GM12878 (cell line): ENCODE measurements at regions not wholly inside any gene's neighbourhood (a gene's known extent, or its start where the extent isn't known, plus 50 kb on each side); places are given as distances from the start of the nearest gene placed in this dataset.
A peak's percentile ranks its signal among the peaks of the same experiment; 100 is the strongest.

Source experiments
- ATAC-seq: fragments of 200-7000 bp; cut with Tn5 transposase; 3 replicates; pipeline ENCODE4 v1.9.1; 2020; ENCODE audit warnings: mild to moderate bottlenecking, moderate library complexity
- BruUV-seq: library from RNA; stranded (reverse); fragments of 400-500 nt; replicated peaks from 2 replicates; lab custom pipeline; 2021; lab: Mats Ljungman, UMichigan
- CTCF ChIA-PET: fragments of 300-600 bp; sonication (Branson Sonifier 250); formaldehyde crosslinking; extraction: SDS; loops from one replicate; lab custom pipeline; 2021; ENCODE audit warnings: inconsistent platforms; lab: Yijun Ruan, JAX
- POLR2A ChIA-PET: fragments of 350-600 bp; formaldehyde crosslinking; extraction: SDS; loops from one replicate; lab custom pipeline; 2021; ENCODE audit warnings: inconsistent platforms; lab: Charles Lee
- RAD21 ChIA-PET: fragments of 300-600 bp; sonication (Branson Sonifier 250); formaldehyde crosslinking; loops from one replicate; lab custom pipeline; 2023; ENCODE audit warnings: antibody characterized with exemption; ENCODE audit not compliant: unreplicated experiment; lab: Charles Lee
- SMC1A ChIA-PET: fragments of 300-600 bp; sonication (Branson Sonifier 250); formaldehyde crosslinking; loops from one replicate; lab custom pipeline; 2023; ENCODE audit not compliant: unreplicated experiment, uncharacterized antibody; lab: Charles Lee
- DNase-seq: peaks from one replicate; pipeline ENCODE4 v3.0.0-alpha.2; 2011; ENCODE audit warnings: low read depth, low spot score
- FAIRE-seq: peaks from 3 replicates; lab custom pipeline; 2011; peaks lifted over from hg19 to GRCh38; lab: Jason Lieb, UNC
- H2AFZ ChIP-seq: 2 replicates; pipeline ENCODE4 v1.6.0; 2011; ENCODE audit warnings: low read depth, low read length, control low read depth; ENCODE audit not compliant: control insufficient read depth
- H3K27ac ChIP-seq: 2 replicates; pipeline ENCODE4 v1.5.1; 2011; ENCODE audit warnings: control low read depth; ENCODE audit not compliant: control insufficient read depth, insufficient read depth
- H3K27me3 ChIP-seq, 2 experiments: replicated peaks in 1 of 2; 2 replicates each; pipeline versions ENCODE4 v1.6.0 to v1.6.1; 2011; ENCODE audit warnings: low read length in 1 of 2; ENCODE audit not compliant: control insufficient read depth in 2 of 2, insufficient read depth in 2 of 2
- H3K36me3 ChIP-seq, 2 experiments: 2 replicates each; pipeline ENCODE4 v1.5.1; 2011; ENCODE audit warnings: low read length in 1 of 2; ENCODE audit not compliant: control insufficient read depth in 2 of 2, insufficient read depth in 2 of 2
- H3K4me1 ChIP-seq: 2 replicates; pipeline ENCODE4 v1.6.1; 2011; ENCODE audit warnings: mild to moderate bottlenecking, low read length, moderate library complexity, mixed read lengths; ENCODE audit not compliant: control insufficient read depth, insufficient read depth
- H3K4me2 ChIP-seq: 2 replicates; pipeline ENCODE4 v1.6.0; 2011; ENCODE audit warnings: control low read depth; ENCODE audit not compliant: control insufficient read depth, insufficient read depth
- H3K4me3 ChIP-seq: fragments of 200-600 bp; sonication (generic); 2 replicates; pipeline ENCODE4 v1.5.1; 2016
- H3K79me2 ChIP-seq: 2 replicates; pipeline ENCODE4 v1.6.0; 2011; ENCODE audit warnings: low read length; ENCODE audit not compliant: control insufficient read depth, insufficient read depth
- H3K9ac ChIP-seq: 2 replicates; pipeline ENCODE4 v1.8.0; 2011; ENCODE audit warnings: low read length, control low read depth, mixed read lengths; ENCODE audit not compliant: control insufficient read depth, insufficient read depth
- H3K9me3 ChIP-seq: replicated peaks from 3 replicates; pipeline ENCODE4 v1.5.1; 2011; ENCODE audit warnings: mild to moderate bottlenecking, low read length; ENCODE audit not compliant: control insufficient read depth, insufficient read depth
- H4K20me1 ChIP-seq: 2 replicates; pipeline ENCODE4 v1.6.0; 2011; ENCODE audit not compliant: control insufficient read depth, insufficient read depth
- ASH2L ChIP-seq: fragments of 300-600, 200-600 bp; sonication (generic); IDR thresholded peaks from 2 replicates; pipeline ENCODE4 v1.6.1; 2017; ENCODE audit warnings: low read depth, mild to moderate bottlenecking, borderline replicate concordance
- CBX3 ChIP-seq: fragments of 200-600 bp; sonication (generic); IDR thresholded peaks from 2 replicates; pipeline ENCODE4 v1.6.1; 2016; ENCODE audit warnings: low read depth, borderline replicate concordance
- CEBPB ChIP-seq, 2 experiments: fragments of 150-350 bp in 1 of 2; IDR thresholded peaks; 2 replicates each; pipeline ENCODE4 v1.6.1; 2012 to 2014; ENCODE audit warnings: low read depth in 2 of 2, low read length in 2 of 2, borderline replicate concordance in 1 of 2, inconsistent platforms in 1 of 2
- HDAC6 ChIP-seq: fragments of 200-600 bp; sonication (generic); IDR thresholded peaks from one replicate; pipeline ENCODE4 v1.8.0; 2017; ENCODE audit warnings: antibody characterized with exemption; ENCODE audit not compliant: unreplicated experiment
- IKZF1 ChIP-seq: fragments of 450-650 bp; conservative IDR thresholded peaks from 2 replicates; pipeline ENCODE4 v1.6.1; 2017; ENCODE audit warnings: antibody characterized with exemption, mild to moderate bottlenecking
- IRF5 ChIP-seq: fragments of 450-650 bp; IDR thresholded peaks from 2 replicates; pipeline ENCODE4 v1.6.1; 2017; ENCODE audit warnings: borderline replicate concordance
- KDM1A ChIP-seq: fragments of 200-600 bp; sonication (generic); IDR thresholded peaks from 2 replicates; pipeline ENCODE4 v1.6.1; 2016; ENCODE audit warnings: borderline replicate concordance
- MTA3 ChIP-seq: IDR thresholded peaks from 2 replicates; pipeline ENCODE4 v1.6.1; 2012; ENCODE audit warnings: low read length, inconsistent platforms, borderline replicate concordance
- RAD21 ChIP-seq: IDR thresholded peaks from 2 replicates; pipeline ENCODE4 v1.6.1; 2011; ENCODE audit warnings: mild to moderate bottlenecking, low read depth, low read length, moderate library complexity; ENCODE audit not compliant: insufficient read depth
- REST ChIP-seq: IDR thresholded peaks from 2 replicates; pipeline ENCODE4 v1.6.1; 2012; ENCODE audit warnings: mild to moderate bottlenecking, low read depth, low read length
- RFX5 ChIP-seq: IDR thresholded peaks from 2 replicates; pipeline ENCODE4 v1.6.1; 2011; ENCODE audit warnings: low read depth, low read length, improper control_type of control experiment
- SMAD5 ChIP-seq: IDR thresholded peaks from 2 replicates; pipeline ENCODE4 v1.6.1; 2016; ENCODE audit warnings: antibody characterized with exemption, low read depth
- SMC3 ChIP-seq: IDR thresholded peaks from 2 replicates; pipeline ENCODE4 v1.6.1; 2011; ENCODE audit warnings: low read length, improper control_type of control experiment, borderline replicate concordance
- YBX1 ChIP-seq: fragments of 450-650 bp; IDR thresholded peaks from 2 replicates; pipeline ENCODE4 v1.6.1; 2016; ENCODE audit warnings: antibody characterized with exemption
- YY1 ChIP-seq: IDR thresholded peaks from 2 replicates; pipeline ENCODE4 v1.6.1; 2011; ENCODE audit warnings: low read depth, mild to moderate bottlenecking, low read length
- ZBED1 ChIP-seq: IDR thresholded peaks from 2 replicates; pipeline ENCODE4 v1.6.1; 2016; ENCODE audit warnings: borderline replicate concordance
- ZNF24 ChIP-seq: fragments of 450-650 bp; IDR thresholded peaks from 2 replicates; pipeline ENCODE4 v1.6.1; 2017; ENCODE audit warnings: antibody characterized with exemption, mild to moderate bottlenecking
- WGBS: methylation state at CpG from one replicate; pipeline ENCODE4 v1.1.6; 2016; ENCODE audit warnings: low lambda C conversion rate; ENCODE audit not compliant: insufficient replicate concordance, insufficient coverage; ENCODE audit errors: missing lambda C conversion rate; 5-methylcytosine and 5-hydroxymethylcytosine counted together
- in situ Hi-C: fragments of 300-500 bp; cut with MboI; formaldehyde crosslinking; loops from 9 replicates; pipeline ENCODE4 v1.14.3; 2018; ENCODE audit warnings: mixed read lengths
- intact Hi-C: fragments of 100-400 bp; cut with micrococcal nuclease; formaldehyde crosslinking; loops from one replicate; pipeline ENCODE4 v1.14.2; 2022; ENCODE audit not compliant: unreplicated experiment
- TF ChIP-seq, protein P1 (sequence below): fragments of 450-650 bp; IDR thresholded peaks from 2 replicates; pipeline ENCODE4 v1.6.1; 2017; ENCODE audit warnings: mild to moderate bottlenecking

GRCh38 chr15:95291898-95292472 is 1038.5 kb upstream of the NR2F2 start:
- ChIA-PET SMC1A (interaction anchor here (1.1 to 22.3 kb wide), 5 partner anchors 10 to 59 kb away, joined by 3 to 310 read pairs (median 3); no protein-coding TSS in a partner anchor), POLR2A (interaction anchor here (0.6 kb wide), 1 partner anchor 15 kb away, joined by 4 read pairs; no protein-coding TSS in a partner anchor), CTCF (interaction anchor here (0.6 to 8.3 kb wide), 16 partner anchors 12 to 1218 kb away, joined by 3 to 72 read pairs (median 3); no protein-coding TSS in a partner anchor), RAD21 (interaction anchor here (12.9 kb wide), 1 partner anchor 31 kb away, joined by 104 read pairs; no protein-coding TSS in a partner anchor)
- no peak overlapping the region for H3K9ac ChIP-seq
- H3K79me2 ChIP-seq = no peaks in the 10 kb centered on the region
- H3K4me1 ChIP-seq = peaks cover 4% of the 10 kb centered on the region; the same call in 1 of the 2 replicates
- H4K20me1 ChIP-seq = no peaks in the 10 kb centered on the region
- H2AFZ ChIP-seq = no peak overlapping the region
- FAIRE-seq (peak; percentile 65), ATAC-seq (peak; percentile 38; the same call in 2 of the 3 replicates), DNase-seq (no peak)
- WGBS = 11% methylated on average over 3 of the region's 3 CpGs
- no peaks in the 10 kb centered on the region for H3K9me3 ChIP-seq
- H3K36me3 ChIP-seq = no peaks in the 10 kb centered on the region
- H3K27ac ChIP-seq = no peak overlapping the region
- BruUV-seq = no TSS peak
- intact Hi-C loops = loop anchor here (2.0 kb wide), 1 partner anchor 33 kb away; no protein-coding TSS in a partner anchor
- H3K4me3 ChIP-seq = no peak overlapping the region
- no peak overlapping the region for H3K4me2 ChIP-seq
- in situ Hi-C loops = no loop called here
- no peaks in the 10 kb centered on the region for H3K27me3 ChIP-seq
- TF ChIP-seq HDAC6 (no peak), REST (no peak), IRF5 (no peak), RFX5 (no peak), ZBED1 (no peak), ZNF24 (no peak), MTA3 (no peak), YY1 (peak; percentile 76; the same call in 1 of the 2 replicates), KDM1A (no peak), IKZF1 (peak; percentile 36; the same call in 1 of the 2 replicates), SMAD5 (no peak), YBX1 (no peak), ASH2L (no peak), SMC3 (peak; percentile 30; the same call in 1 of the 2 replicates), CBX3 (no peak), RAD21 (peak; percentile 50), CEBPB (IDR thresholded peaks at IDR 0.05; ENCODE audit: borderline replicate concordance in 1 of 2, low read depth in 2 of 2, low read length in 2 of 2) (no peak)
- TF ChIP-seq, protein P1, sequence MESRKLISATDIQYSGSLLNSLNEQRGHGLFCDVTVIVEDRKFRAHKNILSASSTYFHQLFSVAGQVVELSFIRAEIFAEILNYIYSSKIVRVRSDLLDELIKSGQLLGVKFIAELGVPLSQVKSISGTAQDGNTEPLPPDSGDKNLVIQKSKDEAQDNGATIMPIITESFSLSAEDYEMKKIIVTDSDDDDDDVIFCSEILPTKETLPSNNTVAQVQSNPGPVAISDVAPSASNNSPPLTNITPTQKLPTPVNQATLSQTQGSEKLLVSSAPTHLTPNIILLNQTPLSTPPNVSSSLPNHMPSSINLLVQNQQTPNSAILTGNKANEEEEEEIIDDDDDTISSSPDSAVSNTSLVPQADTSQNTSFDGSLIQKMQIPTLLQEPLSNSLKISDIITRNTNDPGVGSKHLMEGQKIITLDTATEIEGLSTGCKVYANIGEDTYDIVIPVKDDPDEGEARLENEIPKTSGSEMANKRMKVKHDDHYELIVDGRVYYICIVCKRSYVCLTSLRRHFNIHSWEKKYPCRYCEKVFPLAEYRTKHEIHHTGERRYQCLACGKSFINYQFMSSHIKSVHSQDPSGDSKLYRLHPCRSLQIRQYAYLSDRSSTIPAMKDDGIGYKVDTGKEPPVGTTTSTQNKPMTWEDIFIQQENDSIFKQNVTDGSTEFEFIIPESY = no peak
